Activated CD8-positive, alpha-beta T cell treated with anti-CD3 and anti-CD28 coated beads for 36 hours (primary cell): ENCODE measurements at regions not wholly inside any gene's neighbourhood (a gene's known extent, or its start where the extent isn't known, plus 50 kb on each side); places are given as distances from the start of the nearest gene placed in this dataset.
A peak's percentile ranks its signal among the peaks of the same experiment; 100 is the strongest.

ENCODE experiments used
- ATAC-seq: fragments of 200-7000 bp; cut with Tn5 transposase; one replicate; pipeline ENCODE4 v1.10.0; 2021; ENCODE audit warnings: mild to moderate bottlenecking, moderate library complexity
- CTCF ChIA-PET: fragments of 350-600 bp; sonication (Branson Sonifier 250); formaldehyde crosslinking; loops from one replicate; lab custom pipeline; 2021; ENCODE audit warnings: antibody characterized with exemption; lab: Charles Lee
- POLR2A ChIA-PET: fragments of 350-600 bp; sonication (Branson Sonifier 250); formaldehyde crosslinking; loops from one replicate; lab custom pipeline; 2021; ENCODE audit warnings: antibody characterized with exemption; lab: Charles Lee
- DNase-seq: peaks from one replicate; pipeline ENCODE4 v3.0.0-alpha.2; 2020
- H3K27ac Mint-ChIP-seq: one replicate; pipeline ENCODE4 v1.8.0; 2021; ENCODE audit warnings: mild to moderate bottlenecking, mixed read lengths
- H3K27me3 Mint-ChIP-seq: one replicate; pipeline ENCODE4 v1.8.0; 2021; ENCODE audit warnings: mixed read lengths
- H3K36me3 Mint-ChIP-seq: one replicate; pipeline ENCODE4 v1.8.0; 2021; ENCODE audit warnings: low read depth, mixed read lengths
- H3K4me1 Mint-ChIP-seq: one replicate; pipeline ENCODE4 v1.8.0; 2021; ENCODE audit warnings: low read depth, mixed read lengths
- H3K4me3 Mint-ChIP-seq: one replicate; pipeline ENCODE4 v1.8.0; 2021; ENCODE audit warnings: mild to moderate bottlenecking, moderate library complexity, mixed read lengths
- H3K9me3 Mint-ChIP-seq: one replicate; pipeline ENCODE4 v1.8.0; 2021; ENCODE audit warnings: mixed read lengths
- intact Hi-C: fragments of 100-400 bp; cut with micrococcal nuclease; formaldehyde crosslinking; loops from one replicate; pipeline ENCODE4 v1.10.0; 2022
- TF ChIP-seq, protein P1 (sequence below): fragments of 200-600 bp; IDR thresholded peaks from one replicate; pipeline ENCODE4 v1.8.0; 2022; ENCODE audit warnings: antibody characterized with exemption, mild to moderate bottlenecking

DNA sequence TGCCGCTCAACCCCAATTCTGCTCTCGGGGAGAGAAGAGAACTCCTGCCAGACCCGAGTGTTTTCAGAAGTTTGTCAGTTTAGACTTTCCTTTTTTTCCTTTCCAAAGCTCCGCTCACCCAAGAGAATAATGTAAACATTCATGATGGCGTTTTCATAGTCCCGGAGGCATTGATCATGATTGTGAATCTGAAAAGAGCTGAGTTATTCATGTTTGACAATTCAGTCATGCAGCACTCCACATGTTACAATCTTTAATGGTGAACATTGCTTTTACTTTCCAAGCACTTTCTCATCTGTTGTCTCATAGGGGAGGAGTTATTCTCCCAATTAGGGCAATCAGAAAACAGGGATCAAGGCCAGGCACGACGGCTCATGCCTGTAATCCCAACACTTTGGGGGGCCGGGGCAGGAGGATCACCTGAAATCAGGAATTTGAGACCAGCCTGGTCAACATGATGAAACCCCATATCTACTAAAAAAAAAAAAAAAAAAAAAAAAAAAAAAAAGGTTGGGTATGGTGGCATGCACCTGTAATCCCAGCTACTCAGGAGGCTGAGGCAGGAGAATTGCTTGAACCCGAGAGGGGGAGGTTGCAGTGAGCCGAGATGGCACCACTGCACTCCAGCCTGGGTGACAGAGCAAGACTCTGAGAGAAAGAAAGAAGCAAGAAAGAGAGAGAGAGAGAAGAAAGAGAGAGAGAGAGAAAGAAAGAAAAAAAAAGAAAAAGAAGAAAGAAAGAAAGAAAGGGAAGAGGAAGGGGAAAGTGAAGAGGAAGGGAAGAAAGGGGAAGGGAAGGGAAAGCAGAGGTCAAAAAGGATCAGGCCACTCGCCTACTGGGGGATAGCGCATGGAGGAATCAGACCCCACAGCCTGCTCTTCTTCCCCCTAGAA, 70.0 kb upstream of the TNRC6C start:
- POLR2A ChIA-PET = interaction anchor here (1.0 to 1.8 kb wide), 4 partner anchors 8 to 70 kb away, joined by 3 to 4 read pairs (median 3); partner anchors contain the start of gene TNRC6C
- DNase-seq (no peak), ATAC-seq (no peak)
- H3K9me3 Mint-ChIP-seq = no peaks in the 10 kb centered on the region
- H3K36me3 Mint-ChIP-seq = no peaks in the 10 kb centered on the region
- peaks cover 55% of the 10 kb centered on the region for H3K4me1 Mint-ChIP-seq
- TF ChIP-seq, protein P1, sequence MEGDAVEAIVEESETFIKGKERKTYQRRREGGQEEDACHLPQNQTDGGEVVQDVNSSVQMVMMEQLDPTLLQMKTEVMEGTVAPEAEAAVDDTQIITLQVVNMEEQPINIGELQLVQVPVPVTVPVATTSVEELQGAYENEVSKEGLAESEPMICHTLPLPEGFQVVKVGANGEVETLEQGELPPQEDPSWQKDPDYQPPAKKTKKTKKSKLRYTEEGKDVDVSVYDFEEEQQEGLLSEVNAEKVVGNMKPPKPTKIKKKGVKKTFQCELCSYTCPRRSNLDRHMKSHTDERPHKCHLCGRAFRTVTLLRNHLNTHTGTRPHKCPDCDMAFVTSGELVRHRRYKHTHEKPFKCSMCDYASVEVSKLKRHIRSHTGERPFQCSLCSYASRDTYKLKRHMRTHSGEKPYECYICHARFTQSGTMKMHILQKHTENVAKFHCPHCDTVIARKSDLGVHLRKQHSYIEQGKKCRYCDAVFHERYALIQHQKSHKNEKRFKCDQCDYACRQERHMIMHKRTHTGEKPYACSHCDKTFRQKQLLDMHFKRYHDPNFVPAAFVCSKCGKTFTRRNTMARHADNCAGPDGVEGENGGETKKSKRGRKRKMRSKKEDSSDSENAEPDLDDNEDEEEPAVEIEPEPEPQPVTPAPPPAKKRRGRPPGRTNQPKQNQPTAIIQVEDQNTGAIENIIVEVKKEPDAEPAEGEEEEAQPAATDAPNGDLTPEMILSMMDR = no peak
- peak overlapping the region; percentile 69 for H3K27ac Mint-ChIP-seq
- CTCF ChIA-PET = interaction anchor here (1.7 to 2.5 kb wide), 2 partner anchors 11 to 44 kb away, joined by 4 to 6 read pairs; no protein-coding TSS in a partner anchor
- peaks cover 2% of the 10 kb centered on the region for H3K27me3 Mint-ChIP-seq
- H3K4me3 Mint-ChIP-seq = peak overlapping the region; percentile 66
- intact Hi-C loops = loop anchor here (10.0 kb wide), 2 partner anchors 114 to 116 kb away; no protein-coding TSS in a partner anchor

DNA sequence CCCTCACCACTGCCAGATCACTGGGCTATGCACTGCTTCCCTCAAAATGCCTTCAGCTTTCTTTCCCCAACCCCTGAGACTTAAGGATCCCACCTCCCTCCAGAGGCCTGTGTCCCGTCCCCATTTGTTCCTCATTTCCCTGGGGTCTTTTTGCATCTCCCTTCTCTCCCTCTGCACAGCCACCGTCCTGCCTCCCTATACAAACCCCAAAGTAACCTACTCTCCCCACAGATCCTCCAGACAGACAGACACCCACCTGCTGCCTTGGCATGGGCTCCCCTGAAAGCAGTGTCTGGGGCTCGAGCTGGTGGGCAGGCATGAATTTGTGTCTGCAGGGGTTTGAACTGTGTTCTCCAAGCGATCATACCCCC, 69.4 kb upstream of the TNRC6C start:
- Mint-ChIP-seq H3K4me3 (no peak overlapping the region), H3K9me3 (no peaks in the 10 kb centered on the region), H3K27ac (no peak overlapping the region), H3K36me3 (no peaks in the 10 kb centered on the region), H3K27me3 (peaks cover 2% of the 10 kb centered on the region), H3K4me1 (peaks cover 55% of the 10 kb centered on the region)
- no peak for ATAC-seq
- no peak for DNase-seq
- ChIA-PET POLR2A (interaction anchor here (1.0 to 1.8 kb wide), 3 partner anchors 14 to 69 kb away, joined by 3 to 4 read pairs (median 3); partner anchors contain the start of gene TNRC6C), CTCF (interaction anchor here (2.5 kb wide), 1 partner anchor 10 kb away, joined by 6 read pairs; no protein-coding TSS in a partner anchor)
- TF ChIP-seq, protein P1 = no peak
- intact Hi-C loops = loop anchor here (10.0 kb wide), 2 partner anchors 114 to 116 kb away; no protein-coding TSS in a partner anchor

DNA sequence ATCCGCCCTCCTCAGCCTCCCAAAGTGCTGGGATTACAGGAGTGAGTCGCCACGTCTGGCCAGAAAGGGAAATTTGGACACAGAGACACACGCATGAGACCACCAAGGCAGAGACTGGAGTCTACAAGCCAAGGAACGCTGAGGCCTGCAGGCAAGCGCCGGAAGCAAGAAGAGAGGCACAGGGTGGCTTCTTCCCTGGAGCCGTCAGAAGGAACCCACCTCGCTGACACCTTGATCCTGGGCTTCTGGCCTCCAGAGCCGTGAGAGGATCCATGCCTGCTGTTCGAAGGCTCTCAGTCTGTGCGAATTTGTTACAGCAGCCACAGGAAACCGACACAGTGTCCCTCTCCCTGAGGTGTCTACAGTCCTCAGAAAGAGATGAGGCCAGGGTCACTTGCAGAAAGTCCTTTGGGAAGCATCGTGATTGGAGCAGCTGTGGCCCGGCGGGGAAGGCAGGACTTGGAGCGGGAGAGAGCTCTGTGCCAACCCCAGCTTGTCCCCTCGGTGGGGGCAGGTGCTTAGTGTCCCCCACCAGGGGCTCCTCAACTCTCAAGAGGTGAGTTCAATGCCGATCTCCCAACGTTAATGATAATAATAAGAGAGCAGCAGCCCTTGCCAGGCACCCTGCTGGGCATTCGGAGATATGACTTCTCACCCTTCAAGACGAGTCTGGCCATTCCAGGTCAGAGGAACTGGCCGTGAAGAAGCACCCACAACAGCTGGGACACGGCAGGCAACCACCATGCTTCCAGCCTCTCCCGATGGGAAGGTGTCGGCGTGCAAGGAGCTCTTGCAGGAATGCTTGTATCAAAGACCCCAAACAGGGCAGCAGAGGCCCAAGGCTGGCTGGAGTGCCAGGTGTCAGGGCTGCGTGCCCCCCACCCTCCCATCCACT, 68.4 kb upstream of the TNRC6C start:
- POLR2A ChIA-PET = no interaction called here
- no peak overlapping the region for H3K27ac Mint-ChIP-seq
- no peak overlapping the region for H3K4me3 Mint-ChIP-seq
- intact Hi-C loops = loop anchor here (10.0 kb wide), 2 partner anchors 115 kb away; no protein-coding TSS in a partner anchor
- ATAC-seq (no peak), DNase-seq (no peak)
- CTCF ChIA-PET = interaction anchor here (2.5 kb wide), 1 partner anchor 9 kb away, joined by 6 read pairs; no protein-coding TSS in a partner anchor
- no peaks in the 10 kb centered on the region for H3K36me3 Mint-ChIP-seq
- peaks cover 47% of the 10 kb centered on the region for H3K4me1 Mint-ChIP-seq
- TF ChIP-seq, protein P1 = no peak
- H3K9me3 Mint-ChIP-seq = no peaks in the 10 kb centered on the region
- peaks cover 2% of the 10 kb centered on the region for H3K27me3 Mint-ChIP-seq

DNA sequence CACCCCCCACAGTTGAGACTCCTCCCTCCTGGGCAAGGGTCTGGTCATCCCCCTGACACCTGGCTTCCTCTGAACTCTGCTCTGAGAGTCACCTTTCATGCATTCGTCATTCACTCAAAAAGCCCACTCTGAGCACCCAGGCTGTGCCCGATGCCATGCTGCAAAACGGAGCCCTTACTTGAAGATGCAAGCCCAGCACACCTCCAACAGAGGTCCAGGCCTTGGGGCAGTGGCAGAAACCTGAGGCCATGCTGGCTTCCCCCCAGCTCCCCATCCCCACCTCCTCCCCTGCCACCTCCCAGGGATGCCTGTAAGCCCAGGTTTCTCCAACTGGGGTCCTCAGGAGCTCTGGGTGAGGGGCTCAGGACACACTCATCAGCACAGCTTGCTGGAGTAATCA, 67.7 kb upstream of the TNRC6C start:
- Mint-ChIP-seq H3K4me3 (no peak overlapping the region), H3K4me1 (peaks cover 46% of the 10 kb centered on the region), H3K27ac (no peak overlapping the region), H3K27me3 (peaks cover 2% of the 10 kb centered on the region), H3K36me3 (no peaks in the 10 kb centered on the region), H3K9me3 (no peaks in the 10 kb centered on the region)
- ChIA-PET POLR2A (no interaction called here), CTCF (no interaction called here)
- no peak for ATAC-seq
- intact Hi-C loops = no loop called here
- no peak for DNase-seq
- TF ChIP-seq, protein P1 = no peak
